ENCODE measurements at regions not wholly inside any gene's neighbourhood (a gene's known extent, or its start where the extent isn't known, plus 50 kb on each side); places are given as distances from the start of the nearest gene placed in this dataset.

DNA sequence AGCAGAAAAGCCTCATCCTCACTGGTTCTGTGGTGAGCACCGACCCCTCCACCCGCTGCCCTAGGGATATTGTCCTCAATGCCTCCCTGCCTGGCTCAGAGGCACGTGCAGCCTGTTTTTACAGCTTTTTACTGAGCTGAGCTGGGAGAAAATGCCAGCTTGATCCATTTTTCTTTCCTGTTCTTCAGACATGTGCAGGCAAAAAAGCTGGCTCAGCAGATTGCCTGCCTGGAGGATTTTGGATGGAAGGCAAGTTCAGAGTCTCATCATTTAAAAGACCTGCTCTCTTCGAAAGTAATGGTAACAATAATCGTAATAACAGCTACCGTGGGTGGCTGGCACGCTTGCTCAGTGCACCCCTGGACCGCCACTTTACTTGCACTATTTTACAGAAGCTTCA, 135.0 kb upstream of the SMIM23 start:
- TF ChIP-seq CTCF (IDR thresholded peaks at IDR 0.05; ENCODE audit: borderline replicate concordance, insufficient read depth, low read depth, low read length) = no peak

DNA sequence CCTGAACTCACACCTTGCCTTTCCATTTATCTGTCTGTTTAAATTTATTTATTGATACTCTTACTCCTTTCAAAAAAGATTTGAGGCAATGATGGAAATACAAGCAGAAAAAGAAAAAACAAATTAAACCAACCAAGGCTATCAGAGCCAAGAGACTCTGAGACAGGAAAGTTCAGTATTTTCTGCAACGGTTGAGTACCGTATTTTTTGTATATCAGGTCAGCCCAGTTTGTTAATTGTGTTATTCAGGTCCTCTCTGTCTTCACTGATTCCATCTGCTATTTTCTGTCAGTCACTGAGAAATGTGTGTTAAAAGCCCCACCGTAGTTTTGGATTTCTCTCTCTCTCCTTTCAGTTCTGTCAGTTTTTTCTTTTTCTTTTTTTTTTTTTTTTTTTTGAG, 134.5 kb upstream of the SMIM23 start:
- H3K4me3 ChIP-seq (ENCODE audit: low read depth, low read length) = no peak overlapping the region
- no peak for TF ChIP-seq CTCF (IDR thresholded peaks at IDR 0.05; ENCODE audit: borderline replicate concordance, insufficient read depth, low read depth, low read length)

More for the DNA sequence above, 135.0 kb upstream of the SMIM23 start:
- no peak overlapping the region for H3K4me3 ChIP-seq (ENCODE audit: low read depth, low read length)

DNA sequence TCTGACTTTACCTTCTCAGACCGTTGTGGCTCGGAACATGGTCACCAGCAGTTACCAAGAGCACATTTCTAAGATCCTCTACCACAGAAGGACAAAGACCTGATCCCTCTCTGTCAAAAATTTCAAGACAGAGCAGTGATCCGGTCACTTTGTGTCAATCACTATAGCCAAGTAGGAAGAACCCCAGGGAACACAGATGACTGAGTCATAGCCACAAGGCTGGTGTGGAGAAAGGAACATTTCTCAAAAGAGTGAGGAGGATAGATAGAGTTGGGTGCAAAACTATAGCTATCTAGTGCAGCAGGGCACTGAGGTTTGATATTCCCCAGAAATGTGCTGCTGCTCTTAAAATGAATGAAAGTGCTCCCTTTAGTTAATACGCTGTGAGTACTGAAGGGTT, 130.7 kb upstream of the SMIM23 start:
- no peak overlapping the region for H3K4me3 ChIP-seq (ENCODE audit: low read depth, low read length)
- TF ChIP-seq CTCF (IDR thresholded peaks at IDR 0.05; ENCODE audit: borderline replicate concordance, insufficient read depth, low read depth, low read length) = no peak

- no peak for TF ChIP-seq CTCF (IDR thresholded peaks at IDR 0.05; ENCODE audit: borderline replicate concordance, insufficient read depth, low read depth, low read length)
- no peak overlapping the region for H3K4me3 ChIP-seq (ENCODE audit: low read depth, low read length)
These were observed 128.1 kb upstream of the SMIM23 start for GRCh38 chr5:171657473-171657872.

- TF ChIP-seq CTCF (IDR thresholded peaks at IDR 0.05; ENCODE audit: borderline replicate concordance, insufficient read depth, low read depth, low read length) = no peak
- H3K4me3 ChIP-seq (ENCODE audit: low read depth, low read length) = no peak overlapping the region
These were observed 125.7 kb upstream of the SMIM23 start for GRCh38 chr5:171659896-171660295.

GRCh38 chr5:171660434-171660833, 125.2 kb upstream of the SMIM23 start:
- TF ChIP-seq CTCF (IDR thresholded peaks at IDR 0.05; ENCODE audit: borderline replicate concordance, insufficient read depth, low read depth, low read length) = no peak
- no peak overlapping the region for H3K4me3 ChIP-seq (ENCODE audit: low read depth, low read length)

DNA sequence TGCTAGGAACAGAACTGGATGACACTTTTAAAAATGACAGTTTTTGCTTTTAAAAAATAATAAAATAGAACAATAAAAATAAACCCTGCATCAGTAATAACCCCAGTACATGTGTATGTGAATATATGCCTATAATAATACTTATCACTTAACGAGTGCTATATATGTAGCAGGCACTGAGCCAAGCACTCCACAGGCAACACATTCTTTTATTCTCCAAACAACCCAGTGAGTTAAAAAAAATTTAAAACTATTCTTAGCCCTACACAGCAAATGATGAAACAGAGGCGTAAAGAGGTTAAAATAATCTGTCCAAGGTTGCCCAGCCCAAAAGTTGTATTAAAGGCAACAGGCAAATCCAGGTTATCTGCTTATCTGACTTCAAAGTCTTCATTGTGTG, 124.5 kb upstream of the SMIM23 start:
- no peak for TF ChIP-seq CTCF (IDR thresholded peaks at IDR 0.05; ENCODE audit: borderline replicate concordance, insufficient read depth, low read depth, low read length)

More for the DNA sequence above, 124.5 kb upstream of the SMIM23 start:
- H3K4me3 ChIP-seq (ENCODE audit: low read depth, low read length) = no peak overlapping the region

Data from GM12875 (cell line).